Liver (tissue), 8 donors: ENCODE measurements at regions not wholly inside any gene's neighbourhood (a gene's known extent, or its start where the extent isn't known, plus 50 kb on each side); places are given as distances from the start of the nearest gene placed in this dataset.

Experiments used
- DNase-seq: peaks from one replicate; pipeline ENCODE4 v3.0.0-alpha.2; 2017; ENCODE audit warnings: low spot score
- H3K27ac ChIP-seq, 2 donors: one replicate each; pipeline ENCODE4 v1.7.0; 2013; ENCODE audit warnings: inconsistent platforms in 2 of 2, low read length in 2 of 2, control low read depth in 1 of 2, low read depth in 1 of 2, mild to moderate bottlenecking in 1 of 2
- H3K27me3 ChIP-seq, 4 donors: one replicate each; pipeline versions ENCODE4 v1.6.1 to v1.7.0; 2013; ENCODE audit warnings: low read length in 3 of 4, inconsistent platforms in 1 of 4, mild to moderate bottlenecking in 1 of 4, moderate library complexity in 1 of 4; ENCODE audit not compliant: control insufficient read depth in 4 of 4, insufficient read depth in 4 of 4
- H3K36me3 ChIP-seq, 4 donors: one replicate each; pipeline versions ENCODE4 v1.6.1 to v1.7.0; 2013; ENCODE audit warnings: low read length in 3 of 4, mild to moderate bottlenecking in 3 of 4, low read depth in 1 of 4, moderate library complexity in 1 of 4; ENCODE audit not compliant: control insufficient read depth in 4 of 4, insufficient read depth in 3 of 4
- H3K4me1 ChIP-seq, 4 donors: one replicate each; pipeline versions ENCODE4 v1.6.1 to v1.7.0; 2013; ENCODE audit warnings: low read length in 3 of 4, mild to moderate bottlenecking in 3 of 4, moderate library complexity in 1 of 4; ENCODE audit not compliant: control insufficient read depth in 4 of 4, insufficient read depth in 4 of 4
- H3K4me3 ChIP-seq, 3 donors: one replicate each; pipeline versions ENCODE4 v1.6.1 to v1.7.0; 2013; ENCODE audit warnings: low read length in 3 of 3, control low read depth in 1 of 3, low read depth in 1 of 3, mild to moderate bottlenecking in 1 of 3
- H3K9ac ChIP-seq, 2 donors: one replicate each; pipeline ENCODE4 v1.7.0; 2013; ENCODE audit warnings: low read length in 2 of 2, mild to moderate bottlenecking in 2 of 2, moderate library complexity in 2 of 2, control low read depth in 1 of 2, low read depth in 1 of 2
- H3K9me3 ChIP-seq, 4 donors: one replicate each; pipeline versions ENCODE4 v1.6.1 to v1.7.0; 2013; ENCODE audit warnings: low read length in 3 of 4; ENCODE audit not compliant: control insufficient read depth in 4 of 4
- ATF3 ChIP-seq: IDR thresholded peaks from 2 replicates; pipeline ENCODE4 v1.6.1; 2016; ENCODE audit warnings: antibody characterized with exemption
- CTCF ChIP-seq: fragments of 150-350 bp; IDR thresholded peaks from 2 replicates; pipeline ENCODE4 v1.5.1; 2017; ENCODE audit warnings: improper control_type of control experiment, low read depth, low read length; ENCODE audit not compliant: missing input control
- EGR1 ChIP-seq, 2 donors: IDR thresholded peaks; 2 replicates each; pipeline ENCODE4 v1.6.1; 2016 to 2018; ENCODE audit warnings: antibody characterized with exemption in 2 of 2, low read depth in 2 of 2
- FOXA1 ChIP-seq: IDR thresholded peaks from 2 replicates; pipeline ENCODE4 v1.6.1; 2016; ENCODE audit warnings: antibody characterized with exemption
- FOXA2 ChIP-seq: IDR thresholded peaks from 2 replicates; pipeline ENCODE4 v1.6.1; 2016; ENCODE audit warnings: antibody characterized with exemption
- GABPA ChIP-seq, 2 donors: IDR thresholded peaks in 1 of 2; conservative IDR thresholded peaks in 1 of 2; 2 replicates each; pipeline ENCODE4 v1.6.1; 2016; ENCODE audit warnings: antibody characterized with exemption in 2 of 2, mild to moderate bottlenecking in 1 of 2, moderate library complexity in 1 of 2
- HNF4A ChIP-seq, 2 donors: conservative IDR thresholded peaks; 2 replicates each; pipeline ENCODE4 v1.6.1; 2016; ENCODE audit warnings: antibody characterized with exemption in 2 of 2, mild to moderate bottlenecking in 2 of 2
- HNF4G ChIP-seq: IDR thresholded peaks from 2 replicates; pipeline ENCODE4 v1.6.1; 2016; ENCODE audit warnings: antibody characterized with exemption
- JUND ChIP-seq, 2 donors: IDR thresholded peaks; 2 replicates each; pipeline ENCODE4 v1.6.1; 2016; ENCODE audit warnings: antibody characterized with exemption in 2 of 2
- MAX ChIP-seq: IDR thresholded peaks from 2 replicates; pipeline ENCODE4 v1.6.1; 2016; ENCODE audit warnings: antibody characterized with exemption
- NR2F2 ChIP-seq: IDR thresholded peaks from 2 replicates; pipeline ENCODE4 v1.6.1; 2016; ENCODE audit warnings: antibody characterized with exemption
- RAD21 ChIP-seq, 2 donors: IDR thresholded peaks; 2 replicates each; pipeline ENCODE4 v1.6.1; 2016; ENCODE audit warnings: antibody characterized with exemption in 2 of 2, mild to moderate bottlenecking in 2 of 2
- REST ChIP-seq: IDR thresholded peaks from 2 replicates; pipeline ENCODE4 v1.6.1; 2016; ENCODE audit warnings: antibody characterized with exemption, mild to moderate bottlenecking
- RXRA ChIP-seq, 2 donors: IDR thresholded peaks; 2 replicates each; pipeline ENCODE4 v1.6.1; 2017 to 2018; ENCODE audit warnings: antibody characterized with exemption in 2 of 2, mild to moderate bottlenecking in 1 of 2
- TAF1 ChIP-seq: conservative IDR thresholded peaks from 2 replicates; pipeline ENCODE4 v1.6.1; 2016; ENCODE audit warnings: antibody characterized with exemption, mild to moderate bottlenecking
- YY1 ChIP-seq: IDR thresholded peaks from 2 replicates; pipeline ENCODE4 v1.6.1; 2016; ENCODE audit warnings: antibody characterized with exemption, mild to moderate bottlenecking
- WGBS: extraction: QIAGEN DNeasy Blood & Tissue Kit; methylation state at CpG from one replicate; pipeline ENCODE4 v1.1.7; 2013; 5-methylcytosine and 5-hydroxymethylcytosine counted together
- donor health status: healthy.
- donor health status: healthy.
- donor health status: healthy.
- donor health status: healthy.
- donor health status: healthy.

GRCh38 chr3:65030847-65031463 lies 343.2 kb upstream of the ADAMTS9 start:
- DNase-seq, result no peak
- TF ChIP-seq RXRA (IDR thresholded peaks at IDR 0.05) (no peak), REST (no peak), HNF4G (no peak), ATF3 (no peak), RAD21 (IDR thresholded peaks at IDR 0.05) (no peak), EGR1 (IDR thresholded peaks at IDR 0.05; ENCODE audit: low read depth in 2 of 2) (no peak), HNF4A (conservative IDR thresholded peaks at IDR 0.05) (no peak), YY1 (no peak), GABPA (IDR thresholded peaks at IDR 0.05 in 1 of 2, conservative IDR thresholded peaks at IDR 0.05 in 1 of 2) (no peak), TAF1 (no peak), JUND (IDR thresholded peaks at IDR 0.05) (no peak), FOXA1 (no peak), MAX (no peak)
- Histone ChIP-seq H3K9me3 (no peaks in the 10 kb centered on the region), H3K4me3 (no peak overlapping the region), H3K4me1 (no peaks in the 10 kb centered on the region), H3K27ac (no peak overlapping the region), H3K27me3 (no peaks in the 10 kb centered on the region), H3K9ac (no peak overlapping the region), H3K36me3 (no peaks in the 10 kb centered on the region)
- 94% methylated on average over 3 of the region's 3 CpGs for WGBS

- no peaks in the 10 kb centered on the region for H3K36me3 ChIP-seq
- no peak for TF ChIP-seq GABPA (IDR thresholded peaks at IDR 0.05 in 1 of 2, conservative IDR thresholded peaks at IDR 0.05 in 1 of 2)
- TF ChIP-seq FOXA2, result no peak
- no peak for TF ChIP-seq RXRA (IDR thresholded peaks at IDR 0.05)
- TF ChIP-seq NR2F2, result no peak
- no peaks in the 10 kb centered on the region for H3K9me3 ChIP-seq
- no peak for DNase-seq
- H3K4me3 ChIP-seq, result no peak overlapping the region
- no peaks in the 10 kb centered on the region for H3K27me3 ChIP-seq
- 89% methylated on average over 4 of the region's 4 CpGs for WGBS
- H3K27ac ChIP-seq, result no peak overlapping the region
- H3K4me1 ChIP-seq, result no peaks in the 10 kb centered on the region
- H3K9ac ChIP-seq, result no peak overlapping the region
These were observed 342.3 kb upstream of the ADAMTS9 start for GRCh38 chr3:65030014-65030627.

- 82% methylated on average over 2 of the region's 2 CpGs for WGBS
- Histone ChIP-seq H3K4me3 (no peak overlapping the region), H3K36me3 (no peaks in the 10 kb centered on the region), H3K4me1 (no peaks in the 10 kb centered on the region), H3K9ac (no peak overlapping the region), H3K27me3 (no peaks in the 10 kb centered on the region), H3K27ac (no peak overlapping the region), H3K9me3 (no peaks in the 10 kb centered on the region)
- no peak for DNase-seq
- TF ChIP-seq TAF1 (no peak), MAX (no peak), NR2F2 (no peak), FOXA1 (no peak), YY1 (no peak), REST (no peak), GABPA (IDR thresholded peaks at IDR 0.05 in 1 of 2, conservative IDR thresholded peaks at IDR 0.05 in 1 of 2) (no peak), HNF4A (conservative IDR thresholded peaks at IDR 0.05) (no peak), HNF4G (no peak), ATF3 (no peak), CTCF (no peak)
These were observed 341.3 kb upstream of the ADAMTS9 start for GRCh38 chr3:65029130-65029529.
